Ovary (tissue), 3 donors: ENCODE measurements at regions not wholly inside any gene's neighbourhood (a gene's known extent, or its start where the extent isn't known, plus 50 kb on each side); places are given as distances from the start of the nearest gene placed in this dataset.

Experiments
- CTCF ChIP-seq, 3 donors: fragments of 450-650 bp in 2 of 3; fragments of 200-600 bp in 1 of 3; IDR thresholded peaks; one replicate each; pipeline versions ENCODE4 v1.5.1 to v1.8.0; 2016 to 2022; ENCODE audit warnings: antibody characterized with exemption in 3 of 3, mild to moderate bottlenecking in 1 of 3
- EP300 ChIP-seq: sonication (generic); formaldehyde crosslinking; IDR thresholded peaks from one replicate; pipeline ENCODE4 v1.6.1; 2017; ENCODE audit warnings: antibody characterized with exemption
- POLR2A ChIP-seq: fragments of 450-650 bp; IDR thresholded peaks from one replicate; pipeline ENCODE4 v1.6.1; 2017; ENCODE audit warnings: antibody characterized with exemption, mild to moderate bottlenecking, moderate library complexity
- donor health status: DM: no; HTN: no; CAD: no.

GRCh38 chr14:97456462-97456861 lies 659.3 kb downstream of the VRK1 start:
- TF ChIP-seq CTCF (IDR thresholded peaks at IDR 0.05): no peak
- no peak for TF ChIP-seq POLR2A
- TF ChIP-seq EP300: no peak
